ENCODE measurements at regions not wholly inside any gene's neighbourhood (a gene's known extent, or its start where the extent isn't known, plus 50 kb on each side); places are given as distances from the start of the nearest gene placed in this dataset.

DNA sequence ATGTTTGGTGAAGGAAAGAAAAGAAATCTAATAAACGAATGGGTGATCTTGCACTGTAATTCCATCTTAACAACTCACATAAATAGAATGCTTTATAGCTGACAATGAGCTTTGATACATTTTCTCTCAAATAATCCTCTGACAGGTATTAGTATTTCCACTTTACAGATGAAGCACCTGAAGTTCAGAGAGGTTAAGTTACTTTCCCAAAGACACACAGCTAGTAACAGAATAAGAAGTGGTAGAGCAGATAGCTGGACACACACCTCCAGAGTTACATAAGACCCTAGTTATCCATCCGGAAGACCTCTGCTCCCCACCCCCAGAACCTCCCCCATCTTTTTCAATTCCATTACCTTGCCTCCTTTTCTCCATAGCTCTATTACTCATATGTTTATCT is 213.3 kb upstream of the ZC3H12A start:
- TF ChIP-seq ZNF274 (IDR thresholded peaks at IDR 0.05; ENCODE audit: low read depth, low read length) (no peak), YY1 (IDR thresholded peaks at IDR 0.05; ENCODE audit: insufficient read depth, insufficient read length) (no peak), SUZ12 (IDR thresholded peaks at IDR 0.05; ENCODE audit: extremely low read depth, insufficient read depth, insufficient read length) (no peak)
